HG03135 (cell line): ENCODE measurements at regions not wholly inside any gene's neighbourhood (a gene's known extent, or its start where the extent isn't known, plus 50 kb on each side); places are given as distances from the start of the nearest gene placed in this dataset.
"Not testable (repeated sequence)": the region's sequence is repeated elsewhere in the genome, so short reads cannot be mapped to it uniquely, and the experiment has no call there.

Experiments
- ATAC-seq: cut with Tn5 transposase; IDR thresholded peaks from one replicate; pipeline ENCODE4 v1.9.1; 2021; ENCODE audit warnings: mild to moderate bottlenecking, moderate library complexity; ENCODE audit not compliant: unreplicated experiment

DNA sequence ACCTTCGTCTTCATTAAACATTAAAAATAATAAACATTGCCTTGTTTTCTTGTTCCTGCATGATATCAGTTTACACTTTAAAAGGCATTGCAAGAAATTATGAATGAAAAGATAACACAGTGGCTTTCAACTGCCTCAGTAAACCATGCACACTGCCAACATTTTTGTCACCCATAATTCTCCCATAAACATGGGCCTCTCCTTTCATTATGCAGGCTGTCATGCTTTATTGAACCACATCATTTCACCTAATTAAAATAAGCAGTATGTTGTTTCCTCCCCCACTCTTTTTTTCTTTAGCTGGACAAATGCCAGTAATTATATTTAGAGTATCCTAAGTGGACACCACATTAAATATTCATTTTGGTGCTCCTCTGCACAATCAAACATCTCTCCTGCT is 1566.5 kb upstream of the SLC10A2 start:
- no peak for ATAC-seq

DNA sequence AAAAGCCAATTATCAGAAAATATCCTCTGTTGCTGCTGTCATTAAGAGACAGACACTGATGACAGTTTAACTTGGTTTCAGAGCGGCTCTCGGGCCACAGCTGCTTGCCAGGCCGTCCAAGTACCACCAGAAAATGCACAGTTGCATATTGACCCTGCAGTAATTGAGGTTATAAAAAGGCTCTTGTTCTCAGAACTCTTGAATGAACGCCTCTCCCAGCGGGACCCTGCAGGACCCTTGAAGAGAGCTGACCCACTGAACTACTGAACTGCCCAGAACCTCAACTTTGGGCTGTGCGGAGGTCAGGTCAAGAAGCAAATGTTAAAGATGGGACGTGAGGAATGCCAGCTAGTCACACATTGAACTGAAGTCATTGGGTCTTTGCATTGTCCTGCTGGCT is 1559.0 kb upstream of the SLC10A2 start:
- ATAC-seq: no peak

DNA sequence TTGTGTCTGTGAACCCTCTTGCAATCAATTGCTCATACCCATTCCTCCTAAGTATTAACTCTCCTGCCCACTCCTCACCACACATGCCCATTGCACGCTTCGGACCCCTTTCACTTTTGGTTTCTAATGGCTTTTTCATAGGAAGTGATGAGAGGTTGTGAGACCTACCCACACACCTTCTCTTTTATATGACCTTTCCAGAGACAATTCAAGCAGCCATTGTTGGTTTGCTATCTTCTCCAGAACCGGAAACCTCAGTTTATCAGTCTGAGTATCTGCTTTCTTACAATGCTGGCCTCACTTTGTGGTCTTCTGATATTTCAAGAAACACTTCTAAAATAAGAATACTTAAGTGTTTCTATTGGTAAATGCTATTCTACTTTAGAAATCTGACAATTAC is 1550.8 kb upstream of the SLC10A2 start:
- no peak for ATAC-seq

DNA sequence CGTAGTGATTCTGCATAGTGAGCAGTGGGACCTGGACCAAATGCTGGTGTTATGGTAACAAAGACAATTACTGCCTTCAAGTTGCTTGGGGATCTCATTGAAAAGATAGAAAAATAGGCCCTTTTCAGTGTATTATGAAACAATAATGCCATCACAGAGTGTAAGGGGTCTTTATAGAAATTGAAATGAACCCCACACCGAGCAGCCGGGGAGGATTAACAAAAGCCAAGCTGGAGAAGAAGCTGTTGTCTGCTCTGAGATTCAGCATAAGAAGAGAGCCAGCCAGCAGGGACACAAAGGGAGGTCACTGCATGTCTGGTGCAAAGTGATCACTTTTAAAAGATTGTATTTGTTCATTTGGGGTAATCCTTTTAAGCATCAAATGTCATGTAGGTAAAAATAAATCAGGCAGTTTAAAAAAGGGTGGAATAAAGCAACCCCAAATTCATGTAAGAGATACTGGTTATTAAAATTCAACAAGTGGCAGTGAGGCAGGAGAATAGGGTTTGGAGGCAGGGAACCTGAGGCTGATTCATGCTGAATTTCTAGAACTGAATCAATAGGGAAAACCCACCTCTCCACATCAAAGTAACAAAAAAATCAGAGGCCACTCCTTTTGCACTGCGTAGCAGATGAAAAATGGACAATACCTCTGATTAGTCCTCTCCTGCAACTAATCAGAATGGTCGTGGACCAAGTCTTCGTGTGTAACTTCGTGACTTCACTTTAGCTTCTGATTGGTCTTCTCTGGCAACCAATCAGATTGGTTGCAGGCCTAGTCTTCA is 1548.3 kb upstream of the SLC10A2 start:
- ATAC-seq: no peak

DNA sequence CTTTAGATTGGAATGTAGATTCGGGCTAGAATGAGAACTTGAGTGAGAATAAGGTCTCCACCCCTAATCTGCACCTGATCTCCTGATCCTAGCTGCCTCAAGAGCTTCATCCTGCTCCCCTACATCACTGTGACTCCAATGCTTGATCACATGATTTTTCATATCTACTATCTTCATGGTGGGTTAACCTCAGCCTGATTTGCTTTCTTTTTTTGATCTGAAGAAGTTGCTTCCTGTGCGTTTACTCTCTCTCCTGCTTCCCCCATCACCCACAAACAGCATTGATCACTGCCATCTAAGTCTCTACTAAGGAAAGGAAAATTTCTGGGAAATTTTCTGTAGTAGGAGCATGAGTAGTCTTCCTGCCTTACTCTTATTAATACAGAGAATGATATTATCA is 1542.1 kb upstream of the SLC10A2 start:
- no peak for ATAC-seq

DNA sequence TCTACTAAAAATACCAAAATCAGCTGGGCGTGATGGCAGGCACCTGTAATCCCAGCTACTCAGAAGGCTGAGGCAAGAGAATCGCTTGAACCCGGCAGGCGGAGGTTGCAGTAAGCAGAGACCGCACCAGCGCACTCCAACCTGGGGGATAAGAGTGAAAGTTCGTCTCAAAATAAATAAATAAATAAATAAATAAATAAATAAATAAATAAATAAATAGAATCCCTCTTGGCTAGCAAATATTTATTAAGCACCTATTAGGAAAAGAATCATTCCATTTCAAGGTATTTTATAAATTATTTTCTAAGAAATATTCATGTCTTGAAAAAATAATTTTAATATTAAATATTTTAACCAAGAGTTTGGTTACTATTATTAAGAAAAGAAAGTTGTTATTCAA is 1539.2 kb upstream of the SLC10A2 start:
- not testable (repeated sequence) for ATAC-seq

DNA sequence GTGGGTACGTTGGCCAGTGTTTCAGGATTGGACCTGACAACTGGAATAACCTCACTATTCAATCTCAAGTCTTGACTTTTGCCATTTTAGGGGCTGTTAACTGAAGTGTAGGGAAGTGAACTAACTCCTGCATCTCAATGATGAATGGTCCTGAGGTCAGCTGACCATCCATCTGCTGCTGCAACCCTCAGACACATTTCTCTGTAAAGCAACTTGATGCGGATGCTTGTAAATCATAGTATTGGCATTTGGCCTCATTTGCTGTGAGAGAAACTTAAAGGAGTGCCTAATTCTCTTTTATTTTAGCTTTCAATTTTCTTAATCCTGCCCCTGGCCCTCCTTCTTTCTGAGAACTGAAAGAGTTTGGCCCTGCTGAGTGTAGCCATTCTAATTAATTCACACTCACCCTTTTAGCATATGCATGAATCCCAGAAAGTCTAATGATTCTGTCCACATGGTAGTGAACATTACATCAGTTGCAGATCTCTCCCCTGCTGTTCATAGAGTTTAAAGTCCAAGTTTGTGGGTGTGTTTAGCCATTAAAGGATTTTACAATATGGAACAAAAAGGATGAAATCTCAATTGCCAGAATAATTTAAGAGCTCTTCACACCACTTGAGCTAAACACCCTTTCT is 1531.4 kb upstream of the SLC10A2 start:
- no peak for ATAC-seq

DNA sequence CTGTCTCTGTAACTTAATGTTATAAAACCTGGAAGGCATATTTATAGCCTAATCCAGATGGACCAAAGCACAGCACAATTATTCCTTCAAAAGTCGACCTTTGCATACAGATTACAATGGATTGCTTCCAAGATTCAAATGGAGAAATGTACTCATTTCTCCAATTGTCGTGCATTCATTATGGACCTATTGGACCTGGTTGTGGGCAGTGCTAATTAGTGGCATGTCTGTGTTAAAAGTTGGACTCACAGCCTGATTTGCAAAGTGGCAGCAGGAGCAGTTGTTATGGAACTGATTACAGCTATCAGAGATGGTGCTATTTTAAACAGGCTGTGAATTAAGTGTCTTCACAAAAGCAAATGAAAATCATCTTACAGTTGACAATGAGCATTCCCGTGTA is 1529.3 kb upstream of the SLC10A2 start:
- no peak for ATAC-seq

DNA sequence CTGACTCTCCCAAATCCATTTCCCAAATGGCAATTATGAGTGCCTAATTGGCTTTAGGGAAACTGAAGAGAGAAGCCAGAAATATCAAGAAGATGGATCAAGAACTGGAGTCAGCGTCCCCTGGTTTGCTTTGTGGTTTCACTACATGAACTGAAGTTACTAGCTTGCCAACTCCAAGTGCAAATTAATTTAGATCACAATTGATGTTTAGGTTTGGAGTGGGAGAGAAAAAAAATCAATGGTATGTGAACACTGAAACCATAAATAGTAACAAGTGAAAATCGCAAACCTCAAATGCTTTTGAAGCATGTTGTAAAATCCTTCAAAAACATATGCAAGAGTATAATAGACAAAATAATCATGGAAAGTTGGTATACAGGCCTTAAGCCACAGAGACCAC is 1528.6 kb upstream of the SLC10A2 start:
- ATAC-seq: no peak

DNA sequence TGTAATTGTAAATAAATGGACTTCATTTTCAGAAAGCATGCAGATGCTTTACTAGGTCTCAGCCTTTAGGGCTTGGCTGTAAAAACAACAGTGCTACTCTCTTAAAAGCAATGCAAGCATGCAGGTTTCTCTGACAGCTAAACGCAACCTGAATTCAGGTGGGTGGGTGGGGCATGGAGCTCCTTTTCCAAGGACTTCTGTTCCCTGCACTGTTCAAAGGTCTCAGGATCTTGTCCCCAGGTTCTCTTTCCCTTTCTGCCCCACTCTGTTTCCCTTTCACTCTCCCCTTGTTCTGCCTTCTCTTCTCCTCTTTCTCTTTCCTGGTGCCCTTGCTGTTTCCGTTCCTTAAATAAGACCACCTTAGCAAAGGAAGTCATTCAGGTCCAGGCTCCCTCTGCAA is 1527.5 kb upstream of the SLC10A2 start:
- ATAC-seq: no peak

DNA sequence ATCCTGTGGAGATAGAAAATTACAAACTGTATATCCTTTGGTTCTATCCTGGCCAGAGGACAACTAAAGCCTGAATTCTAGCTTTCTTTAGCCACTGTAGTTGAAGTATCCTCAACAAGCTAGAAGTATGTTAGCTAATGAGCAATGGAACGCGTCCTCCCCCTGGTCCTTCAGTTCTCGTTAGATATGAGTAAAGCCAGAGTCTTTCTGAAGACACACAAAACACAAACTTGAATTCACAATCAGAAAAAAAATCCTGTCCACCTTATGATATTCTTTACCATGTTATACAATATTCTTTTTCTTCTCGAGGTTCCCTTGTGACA is 1527.0 kb upstream of the SLC10A2 start:
- no peak for ATAC-seq

DNA sequence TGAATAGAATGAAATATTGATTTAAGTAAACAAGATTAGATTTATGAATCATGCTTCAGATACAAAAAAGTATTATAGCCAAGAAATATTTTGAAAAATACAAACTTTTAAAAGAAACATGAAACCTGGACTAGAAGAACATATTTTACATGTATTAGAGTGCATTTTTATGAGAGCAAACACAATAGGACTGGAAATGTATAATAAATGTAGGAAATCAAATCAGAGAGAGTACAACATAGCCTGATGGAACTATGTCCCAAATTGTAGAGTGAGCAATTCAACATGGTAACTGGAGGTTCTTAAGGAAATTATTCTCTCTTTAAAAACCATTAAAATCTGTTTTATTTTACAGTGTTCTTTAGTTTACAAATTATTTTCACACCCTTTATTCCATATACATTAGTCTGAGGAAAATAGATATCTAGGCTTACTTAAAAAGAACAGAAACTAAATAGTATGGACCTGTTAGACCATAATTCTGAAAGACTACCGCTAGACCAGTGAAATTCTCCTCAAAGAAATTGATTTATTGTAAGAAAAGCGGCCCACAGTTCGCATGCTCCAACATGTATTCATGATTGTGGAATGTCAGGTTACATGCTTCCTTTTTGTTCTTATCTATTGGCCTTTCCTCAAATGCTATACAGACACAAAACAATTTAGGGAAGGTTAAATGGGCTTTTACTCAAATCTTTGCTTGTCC is 1526.5 kb upstream of the SLC10A2 start:
- ATAC-seq: no peak

DNA sequence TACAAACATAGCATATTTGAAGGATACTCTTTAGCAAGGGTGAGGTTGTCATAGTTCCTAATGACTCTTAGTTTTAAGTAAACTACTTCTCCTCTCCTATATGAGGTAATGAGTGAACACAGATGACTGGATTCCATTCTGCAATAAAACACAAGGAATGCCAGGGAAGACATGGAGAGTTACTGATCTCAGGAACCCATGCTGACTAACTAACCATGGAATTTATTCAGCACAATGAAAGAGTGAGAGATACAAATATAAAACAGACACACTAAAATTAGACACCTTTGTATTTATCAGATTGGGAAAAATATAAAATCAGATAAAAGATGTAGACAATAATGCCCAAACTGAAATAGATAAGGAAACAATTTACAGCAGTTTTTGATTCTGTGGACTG is 1525.9 kb upstream of the SLC10A2 start:
- ATAC-seq: no peak

DNA sequence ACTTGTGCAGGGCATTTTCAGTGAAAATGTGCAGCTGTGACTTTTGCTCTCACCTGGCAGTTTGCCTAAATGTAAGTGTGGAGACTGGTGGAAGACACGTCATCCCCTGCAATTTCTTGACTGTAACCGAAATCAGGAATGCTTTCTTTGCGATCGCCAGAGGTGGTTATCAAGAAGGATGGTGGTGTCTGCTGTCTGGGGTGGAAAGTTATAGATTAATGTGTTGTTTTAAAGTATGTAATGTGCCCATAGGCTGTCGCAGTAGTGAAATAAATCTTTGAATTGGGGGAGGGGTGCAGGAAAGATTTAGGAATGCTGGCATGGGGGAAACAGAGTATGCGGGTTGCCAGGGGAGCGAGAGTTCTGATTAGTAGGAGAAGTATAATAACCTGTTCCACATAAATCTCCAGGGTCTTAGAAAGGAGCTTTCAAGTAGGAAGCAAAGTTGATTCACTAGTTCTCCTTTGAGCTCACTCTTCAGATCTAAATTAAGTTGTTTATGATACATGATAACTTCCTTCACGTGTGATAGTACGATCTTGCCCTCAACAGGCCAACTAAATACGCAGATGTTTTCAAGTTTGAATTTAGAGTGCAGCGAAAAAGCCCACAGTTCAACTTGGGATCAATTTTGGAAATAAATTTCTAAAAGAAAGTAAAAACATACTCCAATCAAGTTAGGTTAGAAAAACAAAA is 1520.0 kb upstream of the SLC10A2 start:
- ATAC-seq: no peak

DNA sequence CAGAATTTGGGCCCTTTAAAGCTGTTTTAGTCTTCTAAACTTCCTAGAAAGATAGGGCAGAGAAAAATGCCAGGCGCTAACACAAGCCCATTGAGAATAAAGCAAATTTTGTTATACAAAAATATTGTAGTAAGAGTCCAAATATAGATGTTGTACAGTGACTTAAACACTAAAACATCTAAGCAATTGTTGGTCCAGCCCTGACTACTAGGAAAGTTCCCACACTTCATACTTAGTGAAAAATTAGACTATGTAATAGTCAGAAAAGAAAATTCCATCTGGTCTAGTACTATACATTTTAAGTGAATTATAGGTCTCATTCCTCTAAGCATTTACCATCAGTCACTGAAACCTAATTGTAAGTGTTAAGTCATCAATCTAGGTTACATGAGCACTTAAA is 1518.3 kb upstream of the SLC10A2 start:
- ATAC-seq: no peak

DNA sequence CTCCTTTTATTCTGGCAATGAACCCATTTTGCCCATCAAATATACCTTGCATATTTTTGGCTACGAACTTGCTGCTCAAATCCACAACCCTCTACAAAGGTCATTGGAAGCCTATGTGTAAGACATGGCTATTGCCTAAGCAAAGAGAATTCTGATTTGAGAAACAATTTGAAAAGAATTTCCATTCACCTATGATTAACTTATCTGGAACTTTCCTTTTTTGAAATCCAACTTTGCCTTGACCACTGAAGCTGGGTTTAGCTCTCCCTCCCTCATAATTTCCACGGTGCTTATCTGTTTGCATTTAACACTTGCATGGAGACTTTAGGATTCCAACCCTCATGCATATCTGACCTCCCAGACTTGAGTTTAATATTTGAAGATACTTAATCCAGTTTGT is 1514.7 kb upstream of the SLC10A2 start:
- no peak for ATAC-seq

DNA sequence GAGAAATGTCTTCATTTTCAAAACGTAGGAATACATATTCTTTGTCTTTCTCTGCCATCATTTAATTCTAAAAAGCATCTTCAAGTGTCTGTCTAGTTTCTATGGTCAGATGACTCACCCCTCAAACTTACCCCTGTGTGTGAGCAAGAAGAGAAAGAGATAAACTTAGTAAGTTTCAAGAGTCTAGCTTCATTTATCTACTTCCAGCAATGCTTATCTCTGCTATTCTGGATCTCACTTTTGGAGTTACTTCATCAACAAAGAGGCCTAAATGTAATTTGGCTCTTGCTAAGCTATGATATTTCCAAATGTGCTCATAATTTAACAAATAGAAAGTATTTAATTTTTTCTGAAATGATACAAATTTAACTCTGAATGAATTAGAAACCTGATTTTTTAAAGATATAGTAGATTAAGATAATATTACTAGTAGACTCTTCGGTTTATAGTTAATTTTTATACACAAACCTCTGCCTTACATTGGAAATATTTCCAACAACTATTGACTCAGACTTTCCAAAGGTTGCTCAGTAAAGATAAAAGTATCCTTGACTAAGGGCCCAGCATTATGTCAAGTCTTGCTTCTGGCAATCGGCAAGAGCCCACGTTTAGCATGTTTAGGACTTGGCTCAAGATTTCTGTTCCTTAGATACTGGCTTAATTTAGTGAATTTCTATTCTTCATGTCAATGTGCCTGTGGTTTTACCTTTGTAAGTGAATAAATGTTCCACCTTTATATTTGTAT is 1511.0 kb upstream of the SLC10A2 start:
- no peak for ATAC-seq

DNA sequence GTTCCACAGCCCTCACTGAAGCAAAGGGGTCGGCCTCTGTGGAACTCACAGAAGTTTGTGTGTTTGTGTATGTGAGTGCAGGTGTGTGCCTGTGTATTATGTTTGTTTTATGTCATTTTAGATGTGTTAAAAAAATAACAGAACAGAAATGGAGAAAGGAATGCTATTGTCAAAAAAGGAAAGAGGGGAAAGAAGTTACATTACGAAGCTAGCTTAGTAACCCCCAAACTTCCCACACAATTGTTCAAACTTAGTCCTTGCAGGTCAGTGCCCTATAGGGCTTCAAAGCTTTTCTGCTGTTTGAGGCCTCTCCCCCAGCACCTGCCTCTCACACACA is 1505.6 kb upstream of the SLC10A2 start:
- ATAC-seq: no peak

DNA sequence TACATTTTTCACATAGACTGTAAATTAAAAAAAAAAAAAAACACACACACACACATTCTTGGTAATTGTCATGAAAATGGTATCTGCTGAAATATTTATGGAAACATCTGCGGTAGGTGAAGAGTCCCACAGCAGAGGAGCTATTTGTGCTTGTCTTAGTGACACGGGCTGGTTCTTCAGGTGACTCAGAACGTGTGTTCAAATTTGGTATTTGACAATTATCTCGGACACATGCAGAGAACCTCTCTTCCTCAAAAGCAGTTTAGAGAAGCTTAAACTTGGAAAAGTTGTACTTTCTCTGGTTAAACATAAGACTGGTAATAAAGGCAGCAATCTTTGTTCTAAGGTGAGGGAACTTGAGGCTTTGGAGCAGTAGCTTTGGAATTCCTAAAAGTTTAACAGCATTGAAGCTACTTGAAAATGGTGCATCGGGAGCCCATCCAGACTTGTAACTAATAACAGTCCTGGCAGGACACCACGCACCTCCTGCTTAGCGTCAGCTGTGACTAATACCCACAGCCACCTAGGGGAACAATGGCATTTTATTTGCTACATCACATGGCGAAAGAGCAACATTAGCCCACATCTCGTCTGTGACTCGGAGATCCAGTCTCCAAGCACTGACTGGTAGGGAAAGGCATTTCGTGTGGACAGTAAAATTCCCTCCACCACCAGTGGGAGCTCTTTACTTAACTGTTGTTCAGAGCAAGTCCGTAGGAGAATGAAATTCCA is 1505.1 kb upstream of the SLC10A2 start:
- no peak for ATAC-seq

DNA sequence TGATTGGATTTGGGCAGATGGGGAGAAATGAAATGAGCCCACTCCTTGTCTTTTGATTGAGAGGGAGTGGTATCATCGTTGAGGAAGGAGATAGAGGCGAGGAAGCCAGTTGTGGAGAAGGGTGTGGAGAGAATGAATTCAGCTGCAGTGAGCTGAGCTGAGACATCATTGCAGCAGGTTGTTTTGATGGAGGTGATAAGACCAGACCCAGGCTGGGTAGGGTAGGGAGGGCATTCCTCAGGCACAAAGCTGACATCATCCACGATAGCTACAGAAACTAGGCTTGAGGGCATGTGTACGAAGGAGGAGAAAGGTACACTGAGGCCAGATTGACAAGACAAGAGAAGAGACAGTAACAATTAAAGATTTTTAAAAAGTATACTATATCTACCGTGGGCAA is 1500.9 kb upstream of the SLC10A2 start:
- ATAC-seq: no peak
